K562 (cell line): ENCODE measurements at regions not wholly inside any gene's neighbourhood (a gene's known extent, or its start where the extent isn't known, plus 50 kb on each side); places are given as distances from the start of the nearest gene placed in this dataset.

Experiments
- ATAC-seq: fragments of 200-7000 bp; cut with Tn5 transposase; 3 replicates; pipeline ENCODE4 v1.9.1; 2020; ENCODE audit warnings: moderate library complexity
- BruUV-seq: library from RNA; stranded (reverse); fragments of 400-500 nt; replicated peaks from 2 replicates; lab custom pipeline; 2021; lab: Mats Ljungman, UMichigan
- CTCF ChIA-PET: fragments of 300-600 bp; formaldehyde crosslinking; extraction: SDS; loops from one replicate; lab custom pipeline; 2021; ENCODE audit warnings: low intra/inter-chr PET ratio; lab: Yijun Ruan, JAX
- POLR2A ChIA-PET: fragments of 300-600, 350-650 bp; sonication (Branson Sonifier 250); formaldehyde crosslinking; extraction: SDS; loops from one replicate; lab custom pipeline; 2021; ENCODE audit warnings: antibody characterized with exemption, inconsistent platforms; lab: Yijun Ruan, JAX
- DNase-seq, 4 experiments: peaks; one replicate each; pipeline versions ENCODE4 v3.0.0 to v3.0.0-alpha.2; 2011 to 2018; ENCODE audit warnings: low spot score in 3 of 4, mixed read lengths in 3 of 4; ENCODE audit errors: extremely low read depth in 1 of 4
- FAIRE-seq: peaks from 2 replicates; lab custom pipeline; 2011; peaks lifted over from hg19 to GRCh38; lab: Jason Lieb, UNC
- H2AFZ ChIP-seq: 2 replicates; pipeline ENCODE4 v1.6.0; 2011; ENCODE audit warnings: low read depth, low read length, control low read depth, inconsistent platforms
- H3K27ac ChIP-seq: fragments of 200-600 bp; 3 replicates; pipeline ENCODE4 v1.8.0; 2011; ENCODE audit warnings: low read depth, mild to moderate bottlenecking, control low read depth, inconsistent platforms, low read length, moderate library complexity, mixed read lengths; ENCODE audit errors: extremely low read depth
- H3K27me3 ChIP-seq, 2 experiments: fragments of 300-600 bp in 1 of 2; 2 replicates in 1 of 2; 3 replicates in 1 of 2; pipeline versions ENCODE4 v1.6.0 to v1.8.0; 2011; ENCODE audit warnings: inconsistent platforms in 2 of 2, low read length in 2 of 2, mild to moderate bottlenecking in 1 of 2, mixed read lengths in 1 of 2, moderate library complexity in 1 of 2; ENCODE audit not compliant: control insufficient read depth in 2 of 2, insufficient read depth in 2 of 2
- H3K36me3 ChIP-seq: fragments of 300-600 bp; 3 replicates; pipeline ENCODE4 v1.8.0; 2011; ENCODE audit warnings: mild to moderate bottlenecking, low read length, inconsistent platforms; ENCODE audit not compliant: control insufficient read depth, insufficient read depth
- H3K4me1 ChIP-seq, 2 experiments: fragments of 200-600 bp in 1 of 2; replicated peaks in 1 of 2; 2 replicates in 1 of 2; 3 replicates in 1 of 2; pipeline versions ENCODE4 v1.5.1 to v1.8.0; 2011; ENCODE audit warnings: inconsistent platforms in 2 of 2, low read length in 2 of 2, mild to moderate bottlenecking in 1 of 2, mixed read lengths in 1 of 2, moderate library complexity in 1 of 2; ENCODE audit not compliant: control insufficient read depth in 2 of 2, insufficient read depth in 2 of 2
- H3K4me2 ChIP-seq: 2 replicates; pipeline ENCODE4 v1.6.1; 2011; ENCODE audit warnings: low read length, control low read depth, inconsistent platforms, mixed read lengths; ENCODE audit not compliant: insufficient read depth
- H3K4me3 ChIP-seq: fragments of 200-600 bp; sonication (generic), shearing (Covaris generic); 2 replicates; pipeline ENCODE4 v1.5.1; 2016; ENCODE audit warnings: control low read depth, inconsistent platforms
- H3K79me2 ChIP-seq: fragments of 200-600 bp; 3 replicates; pipeline ENCODE4 v1.8.0; 2011; ENCODE audit warnings: low read length, inconsistent platforms; ENCODE audit not compliant: control insufficient read depth, insufficient read depth
- H3K9ac ChIP-seq, 2 experiments: 2 replicates each; pipeline versions ENCODE4 v1.6.0 to v1.6.1; 2011; ENCODE audit warnings: low read depth in 2 of 2, low read length in 2 of 2, control low read depth in 1 of 2, inconsistent platforms in 1 of 2, mild to moderate bottlenecking in 1 of 2, mixed read lengths in 1 of 2; ENCODE audit not compliant: insufficient read depth in 1 of 2
- H3K9me1 ChIP-seq: one replicate; pipeline ENCODE4 v1.6.0; 2011; ENCODE audit warnings: inconsistent platforms, mild to moderate bottlenecking, low read length, moderate library complexity; ENCODE audit not compliant: control insufficient read depth, insufficient read depth
- H3K9me3 ChIP-seq: replicated peaks from 2 replicates; pipeline ENCODE4 v1.5.1; 2011; ENCODE audit warnings: low read depth, low read length, inconsistent platforms; ENCODE audit not compliant: control insufficient read depth, insufficient read depth
- H4K20me1 ChIP-seq: replicated peaks from 2 replicates; pipeline ENCODE4 v1.6.1; 2011; ENCODE audit warnings: low read length, inconsistent platforms, mixed read lengths; ENCODE audit not compliant: control insufficient read depth, insufficient read depth
- ASH1L ChIP-seq: fragments of 450-650 bp; IDR thresholded peaks from 2 replicates; pipeline ENCODE4 v1.6.1; 2018; ENCODE audit warnings: borderline replicate concordance, mild to moderate bottlenecking, low read depth; ENCODE audit not compliant: partially characterized antibody
- CBFB ChIP-seq: sonication (generic); formaldehyde crosslinking; IDR thresholded peaks from 2 replicates; pipeline ENCODE4 v1.4.0; 2020; ENCODE audit warnings: mild to moderate bottlenecking, missing genetic modification reagents
- ELF2 ChIP-seq: fragments of 250-450 bp; sonication (Bioruptor Pico); IDR thresholded peaks from 2 replicates; pipeline ENCODE4 v1.5.0; 2021; ENCODE audit warnings: mild to moderate bottlenecking
- GTF2A2 ChIP-seq: IDR thresholded peaks from 2 replicates; pipeline ENCODE4 v1.6.1; 2016; ENCODE audit warnings: mild to moderate bottlenecking, missing genetic modification characterization, missing compliant biosample characterization
- HOMEZ ChIP-seq: fragments of 250-450 bp; sonication (Bioruptor Pico); IDR thresholded peaks from 2 replicates; pipeline ENCODE4 v1.4.0; 2020; ENCODE audit warnings: mild to moderate bottlenecking, moderate library complexity
- KAT8 ChIP-seq: fragments of 450-650 bp; IDR thresholded peaks from 2 replicates; pipeline ENCODE4 v1.6.1; 2016; ENCODE audit warnings: low read depth, mild to moderate bottlenecking
- MAZ ChIP-seq, 2 experiments: fragments of 450-650 bp in 1 of 2; sonication (generic) in 1 of 2; formaldehyde crosslinking; IDR thresholded peaks in 1 of 2; conservative IDR thresholded peaks in 1 of 2; 2 replicates each; pipeline versions ENCODE4 v1.4.0 to v1.5.0; 2020; ENCODE audit warnings: mild to moderate bottlenecking in 1 of 2, missing genetic modification reagents in 1 of 2
- STAG1 ChIP-seq: sonication (generic); formaldehyde crosslinking; IDR thresholded peaks from 2 replicates; pipeline ENCODE4 v1.5.0; 2020; ENCODE audit warnings: missing genetic modification reagents, borderline replicate concordance
- USF2 ChIP-seq: sonication (generic); formaldehyde crosslinking; IDR thresholded peaks from 2 replicates; pipeline ENCODE4 v1.5.0; 2020; ENCODE audit warnings: missing genetic modification reagents
- ZFX ChIP-seq: sonication (generic); formaldehyde crosslinking; IDR thresholded peaks from 2 replicates; pipeline ENCODE4 v1.8.0; 2022; ENCODE audit warnings: mild to moderate bottlenecking, missing genetic modification reagents, moderate library complexity
- WGBS: fragments of 100-300 bp; shearing (Covaris generic); methylation state at CpG from one replicate; pipeline ENCODE4 v1.1.6; 2016; ENCODE audit warnings: low coverage, mixed read lengths; ENCODE audit not compliant: insufficient coverage; ENCODE audit errors: missing lambda C conversion rate; 5-methylcytosine and 5-hydroxymethylcytosine counted together
- in situ Hi-C: fragments of 300-500 bp; cut with MboI; formaldehyde crosslinking; loops from 4 replicates; pipeline ENCODE4 v1.15.0; 2018; ENCODE audit warnings: inconsistent platforms, mixed read lengths
- intact Hi-C: fragments of 100-400 bp; cut with micrococcal nuclease; formaldehyde crosslinking; loops from 2 replicates; pipeline ENCODE4 v1.14.2; 2022
- TF ChIP-seq, protein P1 (sequence below): fragments of 450-650 bp; formaldehyde crosslinking; conservative IDR thresholded peaks from 2 replicates; pipeline ENCODE4 v1.4.0; 2022; ENCODE audit warnings: mild to moderate bottlenecking, missing genetic modification characterization
- TF ChIP-seq, protein P2 (sequence below): sonication (generic); formaldehyde crosslinking; IDR thresholded peaks from 2 replicates; pipeline ENCODE4 v1.8.1; 2022; ENCODE audit warnings: missing genetic modification reagents
- TF ChIP-seq, protein P3 (sequence below): sonication (generic); formaldehyde crosslinking; IDR thresholded peaks from 2 replicates; pipeline ENCODE4 v1.4.0; 2020; ENCODE audit warnings: mild to moderate bottlenecking, missing genetic modification reagents

- Histone ChIP-seq H3K36me3 (no peaks in the 10 kb centered on the region), H3K27ac (no peak overlapping the region), H3K4me2 (no peak overlapping the region), H2AFZ (no peak overlapping the region), H3K79me2 (no peaks in the 10 kb centered on the region), H3K4me1 (no peaks in the 10 kb centered on the region), H3K27me3 (peaks cover 1 to 21% of the 10 kb centered on the region in 2 experiments; a peak in 3 of 5 replicates), H3K9me1 (no peaks in the 10 kb centered on the region), H3K9me3 (no peaks in the 10 kb centered on the region), H3K9ac (no peak overlapping the region), H3K4me3 (no peak overlapping the region), H4K20me1 (no peaks in the 10 kb centered on the region; the same call in 1 of the 2 replicates)
- WGBS, result under 1% methylated on average over 9 of the region's 9 CpGs
- POLR2A ChIA-PET, result interaction anchor here (0.6 kb wide), 1 partner anchor 479 kb away, joined by 3 read pairs; no protein-coding TSS in a partner anchor
- DNase-seq (no peak), ATAC-seq (no peak), FAIRE-seq (no peak)
- CTCF ChIA-PET, result no interaction called here
- intact Hi-C loops, result no loop called here
- in situ Hi-C loops, result no loop called here
- no peak for TF ChIP-seq USF2 (CRISPR knock-in tag)
- no peak for TF ChIP-seq ELF2 (CRISPR knock-in tag)
- TF ChIP-seq, protein P1, sequence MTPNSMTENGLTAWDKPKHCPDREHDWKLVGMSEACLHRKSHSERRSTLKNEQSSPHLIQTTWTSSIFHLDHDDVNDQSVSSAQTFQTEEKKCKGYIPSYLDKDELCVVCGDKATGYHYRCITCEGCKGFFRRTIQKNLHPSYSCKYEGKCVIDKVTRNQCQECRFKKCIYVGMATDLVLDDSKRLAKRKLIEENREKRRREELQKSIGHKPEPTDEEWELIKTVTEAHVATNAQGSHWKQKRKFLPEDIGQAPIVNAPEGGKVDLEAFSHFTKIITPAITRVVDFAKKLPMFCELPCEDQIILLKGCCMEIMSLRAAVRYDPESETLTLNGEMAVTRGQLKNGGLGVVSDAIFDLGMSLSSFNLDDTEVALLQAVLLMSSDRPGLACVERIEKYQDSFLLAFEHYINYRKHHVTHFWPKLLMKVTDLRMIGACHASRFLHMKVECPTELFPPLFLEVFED, result no peak
- TF ChIP-seq, protein P2, sequence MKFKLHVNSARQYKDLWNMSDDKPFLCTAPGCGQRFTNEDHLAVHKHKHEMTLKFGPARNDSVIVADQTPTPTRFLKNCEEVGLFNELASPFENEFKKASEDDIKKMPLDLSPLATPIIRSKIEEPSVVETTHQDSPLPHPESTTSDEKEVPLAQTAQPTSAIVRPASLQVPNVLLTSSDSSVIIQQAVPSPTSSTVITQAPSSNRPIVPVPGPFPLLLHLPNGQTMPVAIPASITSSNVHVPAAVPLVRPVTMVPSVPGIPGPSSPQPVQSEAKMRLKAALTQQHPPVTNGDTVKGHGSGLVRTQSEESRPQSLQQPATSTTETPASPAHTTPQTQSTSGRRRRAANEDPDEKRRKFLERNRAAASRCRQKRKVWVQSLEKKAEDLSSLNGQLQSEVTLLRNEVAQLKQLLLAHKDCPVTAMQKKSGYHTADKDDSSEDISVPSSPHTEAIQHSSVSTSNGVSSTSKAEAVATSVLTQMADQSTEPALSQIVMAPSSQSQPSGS, result no peak
- TF ChIP-seq, protein P3, sequence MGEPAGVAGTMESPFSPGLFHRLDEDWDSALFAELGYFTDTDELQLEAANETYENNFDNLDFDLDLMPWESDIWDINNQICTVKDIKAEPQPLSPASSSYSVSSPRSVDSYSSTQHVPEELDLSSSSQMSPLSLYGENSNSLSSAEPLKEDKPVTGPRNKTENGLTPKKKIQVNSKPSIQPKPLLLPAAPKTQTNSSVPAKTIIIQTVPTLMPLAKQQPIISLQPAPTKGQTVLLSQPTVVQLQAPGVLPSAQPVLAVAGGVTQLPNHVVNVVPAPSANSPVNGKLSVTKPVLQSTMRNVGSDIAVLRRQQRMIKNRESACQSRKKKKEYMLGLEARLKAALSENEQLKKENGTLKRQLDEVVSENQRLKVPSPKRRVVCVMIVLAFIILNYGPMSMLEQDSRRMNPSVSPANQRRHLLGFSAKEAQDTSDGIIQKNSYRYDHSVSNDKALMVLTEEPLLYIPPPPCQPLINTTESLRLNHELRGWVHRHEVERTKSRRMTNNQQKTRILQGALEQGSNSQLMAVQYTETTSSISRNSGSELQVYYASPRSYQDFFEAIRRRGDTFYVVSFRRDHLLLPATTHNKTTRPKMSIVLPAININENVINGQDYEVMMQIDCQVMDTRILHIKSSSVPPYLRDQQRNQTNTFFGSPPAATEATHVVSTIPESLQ (CRISPR knock-in tag), result no peak
- TF ChIP-seq MAZ (CRISPR knock-in tag; conservative IDR thresholded peaks at IDR 0.05 in 1 of 2, IDR thresholded peaks at IDR 0.05 in 1 of 2), result no peak
- no peak for TF ChIP-seq ZFX
- no peak for TF ChIP-seq KAT8
- TF ChIP-seq HOMEZ (CRISPR knock-in tag), result no peak
- no peak for TF ChIP-seq STAG1 (CRISPR knock-in tag)
- TF ChIP-seq CBFB, result no peak
- TF ChIP-seq ASH1L, result no peak
- TF ChIP-seq GTF2A2, result no peak
- no TSS peak for BruUV-seq
These were observed 165.3 kb downstream of the IRX2 start for GRCh38 chr5:2586016-2586715.
